22Rv1 (cell line): ENCODE measurements at regions not wholly inside any gene's neighbourhood (a gene's known extent, or its start where the extent isn't known, plus 50 kb on each side); places are given as distances from the start of the nearest gene placed in this dataset.

Source experiments
- H3K27ac ChIP-seq: fragments of 450-650 bp; 2 replicates; pipeline ENCODE4 v1.5.1; 2017
- ZFX ChIP-seq: fragments of 450-650 bp; IDR thresholded peaks from 2 replicates; pipeline ENCODE4 v1.6.1; 2017; ENCODE audit warnings: antibody characterized with exemption, borderline replicate concordance
- TF ChIP-seq, protein P1 (sequence below): fragments of 450-650 bp; IDR thresholded peaks from 2 replicates; pipeline ENCODE4 v1.5.1; 2017; ENCODE audit warnings: mild to moderate bottlenecking

DNA sequence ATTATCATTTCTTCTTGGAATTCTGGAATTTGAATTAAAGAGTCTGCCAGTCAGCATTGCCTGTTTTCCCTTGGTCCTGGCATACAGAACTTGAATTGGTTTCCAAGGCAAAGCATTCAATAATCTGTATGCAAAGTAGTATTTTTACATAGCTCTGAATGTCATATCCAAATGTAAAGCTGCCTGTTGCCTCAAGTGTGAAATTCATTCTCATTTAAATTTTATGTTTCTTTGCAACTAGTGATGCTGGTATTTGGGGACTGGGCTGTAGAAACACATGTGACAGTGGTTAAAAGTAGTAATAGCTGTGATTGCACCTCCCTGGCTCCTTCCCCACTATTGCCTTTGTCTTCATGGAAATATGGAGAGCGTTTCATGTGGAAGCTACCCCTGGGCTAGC, 743.9 kb upstream of the GOLIM4 start:
- H3K27ac ChIP-seq, result no peak overlapping the region
- TF ChIP-seq ZFX, result no peak
- TF ChIP-seq, protein P1, sequence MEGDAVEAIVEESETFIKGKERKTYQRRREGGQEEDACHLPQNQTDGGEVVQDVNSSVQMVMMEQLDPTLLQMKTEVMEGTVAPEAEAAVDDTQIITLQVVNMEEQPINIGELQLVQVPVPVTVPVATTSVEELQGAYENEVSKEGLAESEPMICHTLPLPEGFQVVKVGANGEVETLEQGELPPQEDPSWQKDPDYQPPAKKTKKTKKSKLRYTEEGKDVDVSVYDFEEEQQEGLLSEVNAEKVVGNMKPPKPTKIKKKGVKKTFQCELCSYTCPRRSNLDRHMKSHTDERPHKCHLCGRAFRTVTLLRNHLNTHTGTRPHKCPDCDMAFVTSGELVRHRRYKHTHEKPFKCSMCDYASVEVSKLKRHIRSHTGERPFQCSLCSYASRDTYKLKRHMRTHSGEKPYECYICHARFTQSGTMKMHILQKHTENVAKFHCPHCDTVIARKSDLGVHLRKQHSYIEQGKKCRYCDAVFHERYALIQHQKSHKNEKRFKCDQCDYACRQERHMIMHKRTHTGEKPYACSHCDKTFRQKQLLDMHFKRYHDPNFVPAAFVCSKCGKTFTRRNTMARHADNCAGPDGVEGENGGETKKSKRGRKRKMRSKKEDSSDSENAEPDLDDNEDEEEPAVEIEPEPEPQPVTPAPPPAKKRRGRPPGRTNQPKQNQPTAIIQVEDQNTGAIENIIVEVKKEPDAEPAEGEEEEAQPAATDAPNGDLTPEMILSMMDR, result no peak

DNA sequence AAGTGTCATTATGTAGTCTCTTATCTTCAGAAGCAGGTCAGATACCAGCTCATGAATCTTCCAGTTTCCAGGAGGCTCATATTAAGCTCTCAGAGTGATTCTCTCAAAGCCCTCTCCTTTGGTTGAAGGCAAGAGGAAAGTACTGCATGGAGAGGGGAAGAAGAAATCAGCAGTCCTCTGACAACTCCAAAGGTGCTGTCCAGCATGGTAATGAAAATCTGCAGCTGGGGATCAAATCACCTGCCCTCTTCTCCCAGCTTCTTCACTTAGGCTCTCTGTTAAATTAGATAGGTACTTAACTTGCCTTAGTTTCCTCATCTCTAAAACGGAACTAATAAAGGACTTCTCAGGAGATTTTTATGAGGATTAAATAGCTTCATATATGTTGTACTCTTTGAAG, 738.8 kb upstream of the GOLIM4 start:
- H3K27ac ChIP-seq, result no peak overlapping the region
- TF ChIP-seq, protein P1, result no peak
- TF ChIP-seq ZFX, result no peak

DNA sequence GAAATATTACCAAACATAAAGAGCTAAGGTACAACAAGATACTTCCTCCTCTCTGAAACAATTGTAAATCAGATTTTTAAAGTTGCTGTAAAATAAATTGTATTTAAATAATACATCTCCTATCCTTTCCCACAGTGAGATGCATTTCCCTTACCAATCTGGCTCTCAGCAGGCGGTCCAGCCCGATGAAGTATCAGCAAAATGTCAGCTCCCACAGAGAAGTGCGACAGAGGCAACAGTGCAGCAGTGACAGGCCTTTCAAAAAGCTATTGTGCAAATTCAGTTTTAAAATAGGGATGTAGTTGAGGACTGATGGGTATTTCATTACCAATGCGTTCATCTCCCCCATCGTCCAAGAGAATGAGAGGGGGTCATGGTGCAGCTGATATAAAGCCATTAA, 733.2 kb upstream of the GOLIM4 start:
- TF ChIP-seq, protein P1, result no peak
- TF ChIP-seq ZFX, result no peak
- no peak overlapping the region for H3K27ac ChIP-seq

DNA sequence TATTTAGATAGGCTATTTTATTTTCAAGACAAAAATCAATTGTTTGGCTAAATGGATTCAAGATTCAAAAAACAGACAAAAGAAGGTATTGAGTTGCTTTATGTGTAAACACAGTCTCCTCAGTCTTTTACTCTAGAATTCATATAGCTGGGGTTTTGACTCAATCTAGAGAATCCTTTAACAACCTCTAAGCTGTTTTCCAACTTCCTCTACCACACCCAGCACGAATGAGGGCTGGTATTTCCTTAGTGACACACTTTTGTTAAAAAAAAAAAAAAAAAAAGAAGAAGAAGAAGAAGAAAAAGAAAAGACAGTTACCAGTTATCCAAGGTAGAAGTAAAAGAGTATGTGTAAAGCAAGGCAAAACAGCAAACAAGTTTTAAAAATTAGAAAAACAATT, 732.8 kb upstream of the GOLIM4 start:
- H3K27ac ChIP-seq, result no peak overlapping the region
- no peak for TF ChIP-seq ZFX
- TF ChIP-seq, protein P1, result no peak

DNA sequence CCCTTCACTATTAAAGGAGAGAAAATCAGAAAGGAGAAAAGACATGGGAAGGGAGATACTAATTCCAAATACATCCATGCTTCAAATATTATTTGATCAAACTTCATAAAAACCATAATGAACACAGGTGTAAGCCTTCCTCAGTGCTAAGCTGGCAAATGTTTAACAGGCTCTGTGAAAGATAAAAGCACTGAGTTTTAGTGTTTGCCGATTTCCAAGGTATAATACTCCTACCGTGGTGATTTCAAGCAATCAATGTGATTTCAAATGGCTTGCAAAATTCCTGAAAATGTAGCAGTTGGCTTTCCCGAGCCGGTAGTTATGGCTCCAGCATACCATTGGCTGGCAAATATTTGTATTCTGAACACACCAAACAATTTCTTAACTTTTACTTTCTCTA, 732.3 kb upstream of the GOLIM4 start:
- TF ChIP-seq, protein P1, result no peak
- no peak for TF ChIP-seq ZFX
- no peak overlapping the region for H3K27ac ChIP-seq

DNA sequence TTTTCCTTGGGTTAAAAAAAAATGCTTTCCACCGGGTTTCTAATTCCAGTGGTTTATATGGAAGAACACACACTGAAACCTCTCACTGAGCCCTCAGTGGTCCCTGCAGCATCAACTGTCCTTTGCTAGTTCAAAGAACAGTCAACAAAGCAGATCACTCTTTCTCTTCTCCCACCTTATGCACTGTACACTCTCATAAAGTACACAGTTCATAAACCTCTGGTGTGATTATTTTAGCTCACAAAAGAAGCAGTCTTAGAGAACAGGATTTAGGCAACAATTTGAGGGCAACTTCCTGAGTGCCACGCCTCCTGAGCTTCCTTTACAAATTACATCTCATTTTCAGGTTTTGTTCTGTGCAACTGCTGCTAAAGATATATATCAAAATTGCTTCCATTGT, 728.4 kb upstream of the GOLIM4 start:
- no peak for TF ChIP-seq ZFX
- TF ChIP-seq, protein P1, result no peak
- no peak overlapping the region for H3K27ac ChIP-seq

DNA sequence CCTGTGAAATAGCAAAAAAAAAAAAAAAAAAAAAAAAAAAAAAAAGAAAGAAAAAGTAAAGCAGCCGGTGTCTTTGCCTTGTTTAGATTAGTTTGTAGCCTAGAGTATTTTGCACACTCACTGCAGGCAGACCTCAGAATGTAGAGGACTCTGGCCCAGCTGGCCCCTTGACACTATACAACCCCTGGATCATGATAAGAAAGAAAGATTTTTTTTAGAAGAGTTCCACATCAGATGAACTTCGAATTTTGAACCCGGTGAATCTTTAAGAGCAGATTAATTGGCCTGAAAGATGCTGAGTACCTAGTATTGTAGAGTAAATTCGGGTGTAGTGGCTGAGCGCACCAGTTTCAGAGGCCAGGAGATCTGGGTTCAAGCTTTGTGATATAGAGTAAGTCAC, 727.7 kb upstream of the GOLIM4 start:
- H3K27ac ChIP-seq, result no peak overlapping the region
- TF ChIP-seq ZFX, result no peak
- TF ChIP-seq, protein P1, result no peak
